Fibroblast of lung (primary cell): ENCODE measurements at regions not wholly inside any gene's neighbourhood (a gene's known extent, or its start where the extent isn't known, plus 50 kb on each side); places are given as distances from the start of the nearest gene placed in this dataset.

Experiments
- EZH2 ChIP-seq: IDR thresholded peaks from 2 replicates; pipeline ENCODE4 v1.5.1; 2012; ENCODE audit warnings: low read length, control low read depth, mild to moderate bottlenecking; ENCODE audit errors: missing control alignments
- TF ChIP-seq, protein P1 (sequence below), 2 donors: IDR thresholded peaks in 1 of 2; conservative IDR thresholded peaks in 1 of 2; 1 replicate in 1 of 2; 2 replicates in 1 of 2; pipeline ENCODE4 v1.5.1; 2011 to 2012; ENCODE audit warnings: low read length in 2 of 2, control low read depth in 1 of 2, inconsistent platforms in 1 of 2, low read depth in 1 of 2, mild to moderate bottlenecking in 1 of 2

DNA sequence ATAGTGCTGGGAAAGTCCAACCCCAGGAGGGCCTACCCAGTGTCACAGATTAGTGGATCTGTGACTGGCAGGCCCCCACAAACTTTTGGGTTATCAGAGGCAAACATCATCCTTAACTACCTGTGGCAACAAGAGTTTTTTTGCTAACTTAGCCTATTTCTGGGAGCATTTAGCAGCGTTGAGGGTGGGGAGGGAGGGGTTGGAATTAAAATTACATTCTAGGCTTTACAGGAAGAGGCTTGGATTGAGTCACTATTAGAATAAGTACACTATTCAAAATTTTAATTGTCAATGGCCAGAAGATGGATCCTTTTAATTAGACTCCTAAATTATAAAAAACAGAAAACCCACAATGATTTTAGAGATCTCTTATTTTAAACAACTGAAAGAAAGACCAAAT lies 267.9 kb upstream of the NPSR1 start:
- TF ChIP-seq, protein P1, sequence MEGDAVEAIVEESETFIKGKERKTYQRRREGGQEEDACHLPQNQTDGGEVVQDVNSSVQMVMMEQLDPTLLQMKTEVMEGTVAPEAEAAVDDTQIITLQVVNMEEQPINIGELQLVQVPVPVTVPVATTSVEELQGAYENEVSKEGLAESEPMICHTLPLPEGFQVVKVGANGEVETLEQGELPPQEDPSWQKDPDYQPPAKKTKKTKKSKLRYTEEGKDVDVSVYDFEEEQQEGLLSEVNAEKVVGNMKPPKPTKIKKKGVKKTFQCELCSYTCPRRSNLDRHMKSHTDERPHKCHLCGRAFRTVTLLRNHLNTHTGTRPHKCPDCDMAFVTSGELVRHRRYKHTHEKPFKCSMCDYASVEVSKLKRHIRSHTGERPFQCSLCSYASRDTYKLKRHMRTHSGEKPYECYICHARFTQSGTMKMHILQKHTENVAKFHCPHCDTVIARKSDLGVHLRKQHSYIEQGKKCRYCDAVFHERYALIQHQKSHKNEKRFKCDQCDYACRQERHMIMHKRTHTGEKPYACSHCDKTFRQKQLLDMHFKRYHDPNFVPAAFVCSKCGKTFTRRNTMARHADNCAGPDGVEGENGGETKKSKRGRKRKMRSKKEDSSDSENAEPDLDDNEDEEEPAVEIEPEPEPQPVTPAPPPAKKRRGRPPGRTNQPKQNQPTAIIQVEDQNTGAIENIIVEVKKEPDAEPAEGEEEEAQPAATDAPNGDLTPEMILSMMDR (conservative IDR thresholded peaks at IDR 0.05 in 1 of 2, IDR thresholded peaks at IDR 0.05 in 1 of 2; ENCODE audit: low read depth in 1 of 2, low read length in 2 of 2) = no peak
- TF ChIP-seq EZH2 = no peak
